ENCODE measurements at regions not wholly inside any gene's neighbourhood (a gene's known extent, or its start where the extent isn't known, plus 50 kb on each side); places are given as distances from the start of the nearest gene placed in this dataset.
A peak's percentile ranks its signal among the peaks of the same experiment; 100 is the strongest.

- H3K27ac Mint-ChIP-seq = peak overlapping the region; percentile 55 to 88 (median 84)
- H3K36me3 Mint-ChIP-seq (ENCODE audit: low read depth) = no peaks in the 10 kb centered on the region
- no peaks in the 10 kb centered on the region for H3K9me3 Mint-ChIP-seq
- TF ChIP-seq CTCF (IDR thresholded peaks at IDR 0.05; ENCODE audit: unreplicated experiment in 3 of 3) = no peak
- peaks cover 34% of the 10 kb centered on the region for H3K4me1 Mint-ChIP-seq
- H3K27me3 Mint-ChIP-seq (ENCODE audit: low read depth) = peaks cover 2% of the 10 kb centered on the region
- H3K4me3 Mint-ChIP-seq = peak overlapping the region in 1 of 3 experiments; percentile 7
Observed at GRCh38 chr10:93180482-93180931, 106.8 kb downstream of the CYP26A1 start.

- no peaks in the 10 kb centered on the region for H3K9me3 Mint-ChIP-seq
- H3K4me3 Mint-ChIP-seq = no peak overlapping the region
- no peaks in the 10 kb centered on the region for H3K36me3 Mint-ChIP-seq (ENCODE audit: low read depth)
- H3K27ac Mint-ChIP-seq = peak overlapping the region in 2 of 3 experiments; percentile 84 to 88
- no peak for TF ChIP-seq CTCF (IDR thresholded peaks at IDR 0.05; ENCODE audit: unreplicated experiment in 3 of 3)
- H3K4me1 Mint-ChIP-seq = peaks cover 29% of the 10 kb centered on the region
- H3K27me3 Mint-ChIP-seq (ENCODE audit: low read depth) = no peaks in the 10 kb centered on the region
Observed at GRCh38 chr10:93181271-93182048, 107.8 kb downstream of the CYP26A1 start.

- Mint-ChIP-seq H3K36me3 (ENCODE audit: low read depth) (no peaks in the 10 kb centered on the region), H3K27ac (no peak overlapping the region), H3K27me3 (ENCODE audit: low read depth) (no peaks in the 10 kb centered on the region), H3K9me3 (no peaks in the 10 kb centered on the region), H3K4me3 (no peak overlapping the region), H3K4me1 (peaks cover 29% of the 10 kb centered on the region)
- TF ChIP-seq CTCF (IDR thresholded peaks at IDR 0.05; ENCODE audit: unreplicated experiment in 3 of 3) = no peak
Observed at GRCh38 chr10:93182049-93182327, 108.3 kb downstream of the CYP26A1 start.

GRCh38 chr10:93182790-93183189 is 109.1 kb downstream of the CYP26A1 start:
- TF ChIP-seq CTCF (IDR thresholded peaks at IDR 0.05; ENCODE audit: unreplicated experiment in 3 of 3) = no peak
- H3K36me3 Mint-ChIP-seq (ENCODE audit: low read depth) = no peaks in the 10 kb centered on the region
- peaks cover 29% of the 10 kb centered on the region for H3K4me1 Mint-ChIP-seq
- no peaks in the 10 kb centered on the region for H3K9me3 Mint-ChIP-seq
- H3K4me3 Mint-ChIP-seq = no peak overlapping the region
- no peak overlapping the region for H3K27ac Mint-ChIP-seq
- no peaks in the 10 kb centered on the region for H3K27me3 Mint-ChIP-seq (ENCODE audit: low read depth)

GRCh38 chr10:93186653-93187052 is 113.0 kb downstream of the CYP26A1 start:
- no peaks in the 10 kb centered on the region for H3K27me3 Mint-ChIP-seq (ENCODE audit: low read depth)
- no peak for TF ChIP-seq CTCF (IDR thresholded peaks at IDR 0.05; ENCODE audit: unreplicated experiment in 3 of 3)
- H3K4me1 Mint-ChIP-seq = peaks cover 8% of the 10 kb centered on the region
- no peak overlapping the region for H3K27ac Mint-ChIP-seq
- H3K36me3 Mint-ChIP-seq (ENCODE audit: low read depth) = no peaks in the 10 kb centered on the region
- H3K4me3 Mint-ChIP-seq = no peak overlapping the region
- H3K9me3 Mint-ChIP-seq = no peaks in the 10 kb centered on the region

- H3K4me3 Mint-ChIP-seq = no peak overlapping the region
- no peak for TF ChIP-seq CTCF (IDR thresholded peaks at IDR 0.05; ENCODE audit: unreplicated experiment in 3 of 3)
- H3K4me1 Mint-ChIP-seq = peaks cover 17% of the 10 kb centered on the region
- H3K27me3 Mint-ChIP-seq (ENCODE audit: low read depth) = peaks cover 4% of the 10 kb centered on the region
- no peaks in the 10 kb centered on the region for H3K9me3 Mint-ChIP-seq
- no peaks in the 10 kb centered on the region for H3K36me3 Mint-ChIP-seq (ENCODE audit: low read depth)
- peak overlapping the region in 1 of 3 experiments; percentile 5 for H3K27ac Mint-ChIP-seq
Observed at GRCh38 chr10:93189944-93190343, 116.3 kb downstream of the CYP26A1 start.

Data from nephron (organoid).